H1 (cell line): ENCODE measurements at regions not wholly inside any gene's neighbourhood (a gene's known extent, or its start where the extent isn't known, plus 50 kb on each side); places are given as distances from the start of the nearest gene placed in this dataset.

Experiments used
- CTCF ChIA-PET: fragments of 300-600 bp; sonication (Branson Sonifier 250); formaldehyde crosslinking; loops from one replicate; lab custom pipeline; 2021; ENCODE audit not compliant: partially characterized antibody; lab: Charles Lee
- POLR2A ChIA-PET: fragments of 300-600 bp; sonication (Branson Sonifier 250); formaldehyde crosslinking; loops from one replicate; lab custom pipeline; 2021; ENCODE audit warnings: inconsistent platforms; ENCODE audit not compliant: partially characterized antibody; lab: Charles Lee
- DNase-seq, 2 experiments: peaks; one replicate each; pipeline versions ENCODE4 v3.0.0 to v3.0.0-alpha.2; 2010 to 2022; ENCODE audit warnings: low spot score in 2 of 2, low read depth in 1 of 2, mixed read lengths in 1 of 2
- FAIRE-seq: peaks from 2 replicates; lab custom pipeline; 2011; peaks lifted over from hg19 to GRCh38; lab: Jason Lieb, UNC
- H2AFZ ChIP-seq: 2 replicates; pipeline ENCODE4 v1.8.1; 2012; ENCODE audit warnings: low read length, inconsistent platforms
- H2AK5ac ChIP-seq: 2 replicates; pipeline ENCODE4 v1.6.1; 2013; ENCODE audit warnings: low read depth, low read length
- H2BK120ac ChIP-seq: replicated peaks from 2 replicates; pipeline ENCODE3; 2013; ENCODE audit warnings: low read depth, low read length, inconsistent platforms
- H2BK12ac ChIP-seq: 2 replicates; pipeline ENCODE4 v1.6.1; 2013; ENCODE audit warnings: low read depth, low read length
- H2BK15ac ChIP-seq: 2 replicates; pipeline ENCODE4 v1.6.1; 2013; ENCODE audit warnings: low read length
- H2BK20ac ChIP-seq: 2 replicates; pipeline ENCODE4 v1.6.1; 2013; ENCODE audit warnings: low read length
- H2BK5ac ChIP-seq: 2 replicates; pipeline ENCODE4 v1.6.1; 2013; ENCODE audit warnings: low read depth, low read length
- H3K14ac ChIP-seq: 2 replicates; pipeline ENCODE4 v1.6.1; 2013; ENCODE audit warnings: inconsistent platforms; ENCODE audit not compliant: insufficient read length
- H3K18ac ChIP-seq: 2 replicates; pipeline ENCODE4 v1.6.1; 2013; ENCODE audit warnings: low read length; ENCODE audit errors: extremely low read depth
- H3K23ac ChIP-seq: 2 replicates; pipeline ENCODE4 v1.6.1; 2013; ENCODE audit warnings: inconsistent platforms; ENCODE audit not compliant: insufficient read length
- H3K23me2 ChIP-seq: 2 replicates; pipeline ENCODE4 v1.6.1; 2013; ENCODE audit warnings: low read depth, low read length
- H3K27ac ChIP-seq: 2 replicates; pipeline ENCODE4 v1.6.1; 2011; ENCODE audit warnings: low read depth, low read length, inconsistent platforms
- H3K27me3 ChIP-seq, 4 experiments: replicated peaks in 1 of 4; 1 replicate in 1 of 4; 2 replicates in 3 of 4; pipeline versions ENCODE4 v1.6.1 to v1.8.1; 2011 to 2013; ENCODE audit warnings: low read length in 3 of 4, mild to moderate bottlenecking in 3 of 4, inconsistent platforms in 2 of 4, mixed read lengths in 2 of 4, moderate library complexity in 1 of 4; ENCODE audit not compliant: control insufficient read depth in 3 of 4, insufficient read depth in 3 of 4; ENCODE audit errors: extremely low read depth in 1 of 4
- H3K36me3 ChIP-seq, 4 experiments: 2 replicates each; pipeline versions ENCODE4 v1.6.1 to v1.8.1; 2011 to 2013; ENCODE audit warnings: mild to moderate bottlenecking in 4 of 4, low read length in 3 of 4, moderate library complexity in 2 of 4, control low read depth in 1 of 4, inconsistent platforms in 1 of 4; ENCODE audit not compliant: insufficient read depth in 4 of 4, control insufficient read depth in 2 of 4
- H3K4ac ChIP-seq: replicated peaks from 2 replicates; pipeline ENCODE3; 2013; ENCODE audit warnings: low read length, low read depth, mixed read lengths, inconsistent platforms; ENCODE audit not compliant: insufficient read length
- H3K4me1 ChIP-seq, 4 experiments: replicated peaks in 1 of 4; 1 replicate in 1 of 4; 2 replicates in 3 of 4; pipeline versions ENCODE4 v1.6.1 to v1.8.1; 2011 to 2013; ENCODE audit warnings: low read length in 3 of 4, inconsistent platforms in 2 of 4, mixed read lengths in 1 of 4; ENCODE audit not compliant: insufficient read depth in 4 of 4, control insufficient read depth in 3 of 4
- H3K4me2 ChIP-seq, 2 experiments: 2 replicates each; pipeline versions ENCODE4 v1.6.1 to v1.8.1; 2011 to 2013; ENCODE audit warnings: low read depth in 2 of 2, low read length in 2 of 2, control low read depth in 1 of 2, inconsistent platforms in 1 of 2, mild to moderate bottlenecking in 1 of 2; ENCODE audit not compliant: insufficient read depth in 1 of 2
- H3K4me3 ChIP-seq, 4 experiments: fragments of 200-600, 300-600 bp in 1 of 4; sonication (generic), shearing (Covaris generic), sonication (Bioruptor Twin) in 1 of 4; 2 replicates each; pipeline versions ENCODE4 v1.5.1 to v1.8.1; 2011 to 2016; ENCODE audit warnings: low read length in 4 of 4, low read depth in 3 of 4, control low read depth in 2 of 4, inconsistent platforms in 2 of 4, mild to moderate bottlenecking in 2 of 4, mixed read lengths in 1 of 4, moderate library complexity in 1 of 4; ENCODE audit not compliant: insufficient read depth in 2 of 4; ENCODE audit errors: extremely low read depth in 1 of 4
- H3K56ac ChIP-seq: replicated peaks from 2 replicates; pipeline ENCODE3; 2013; ENCODE audit warnings: low read depth, mild to moderate bottlenecking, mixed read lengths, low read length, inconsistent platforms; ENCODE audit not compliant: insufficient read length
- H3K79me1 ChIP-seq: 2 replicates; pipeline ENCODE4 v1.6.1; 2013; ENCODE audit warnings: low read depth, low read length, control low read depth
- H3K79me2 ChIP-seq, 2 experiments: 2 replicates each; pipeline versions ENCODE4 v1.6.1 to v1.8.1; 2012 to 2013; ENCODE audit warnings: low read length in 2 of 2, mild to moderate bottlenecking in 2 of 2, inconsistent platforms in 1 of 2; ENCODE audit not compliant: insufficient read depth in 2 of 2, control insufficient read depth in 1 of 2
- H3K9ac ChIP-seq, 4 experiments: replicated peaks in 1 of 4; 1 replicate in 1 of 4; 2 replicates in 3 of 4; pipeline versions ENCODE4 v1.6.1 to v1.8.1; 2011 to 2013; ENCODE audit warnings: low read depth in 3 of 4, low read length in 3 of 4, control low read depth in 2 of 4, mild to moderate bottlenecking in 2 of 4, moderate library complexity in 2 of 4, inconsistent platforms in 1 of 4; ENCODE audit errors: extremely low read depth in 1 of 4
- H3K9me3 ChIP-seq, 2 experiments: 2 replicates each; pipeline versions ENCODE4 v1.6.1 to v1.8.1; 2012 to 2013; ENCODE audit warnings: mild to moderate bottlenecking in 2 of 2, moderate library complexity in 2 of 2, control low read depth in 1 of 2, inconsistent platforms in 1 of 2, low read depth in 1 of 2, low read length in 1 of 2, mixed read lengths in 1 of 2; ENCODE audit not compliant: insufficient read depth in 2 of 2
- H4K20me1 ChIP-seq, 2 experiments: replicated peaks in 1 of 2; 2 replicates each; pipeline versions ENCODE3 to v1.8.1; 2011 to 2013; ENCODE audit warnings: inconsistent platforms in 2 of 2, low read length in 2 of 2, mild to moderate bottlenecking in 1 of 2; ENCODE audit not compliant: insufficient read depth in 2 of 2, control insufficient read depth in 1 of 2
- H4K5ac ChIP-seq: 2 replicates; pipeline ENCODE4 v1.6.1; 2013; ENCODE audit warnings: low read length, low read depth, mixed read lengths, inconsistent platforms; ENCODE audit not compliant: insufficient read length
- H4K8ac ChIP-seq: 2 replicates; pipeline ENCODE4 v1.8.0; 2013; ENCODE audit warnings: mild to moderate bottlenecking, moderate library complexity, low read length, inconsistent platforms; ENCODE audit not compliant: insufficient read depth; ENCODE audit errors: extremely low read depth
- H4K91ac ChIP-seq: replicated peaks from 2 replicates; pipeline ENCODE3; 2013; ENCODE audit warnings: low read length, mixed read lengths, inconsistent platforms; ENCODE audit not compliant: insufficient read length
- BACH1 ChIP-seq: IDR thresholded peaks from 2 replicates; pipeline ENCODE4 v1.6.1; 2012; ENCODE audit warnings: low read length, improper control_type of control experiment
- BCL11A ChIP-seq, 2 experiments: IDR thresholded peaks; one replicate each; pipeline ENCODE4 v1.6.1; 2011; ENCODE audit warnings: low read depth in 2 of 2, low read length in 2 of 2, mild to moderate bottlenecking in 2 of 2
- CREB1 ChIP-seq: IDR thresholded peaks from 2 replicates; pipeline ENCODE4 v1.6.1; 2012; ENCODE audit warnings: inconsistent platforms
- E2F6 ChIP-seq: IDR thresholded peaks from 2 replicates; pipeline ENCODE4 v1.6.1; 2012; ENCODE audit warnings: inconsistent platforms
- HDAC6 ChIP-seq: IDR thresholded peaks from one replicate; pipeline ENCODE4 v1.7.1; 2012; ENCODE audit warnings: low read depth, mild to moderate bottlenecking, inconsistent platforms, low read length, moderate library complexity
- JUND ChIP-seq: IDR thresholded peaks from 2 replicates; pipeline ENCODE4 v1.6.1; 2011; ENCODE audit warnings: mild to moderate bottlenecking, improper control_type of control experiment, low read length
- KDM4A ChIP-seq: IDR thresholded peaks from one replicate; pipeline ENCODE4 v1.7.1; 2012; ENCODE audit warnings: low read depth, mild to moderate bottlenecking, moderate library complexity, low read length, inconsistent platforms; ENCODE audit not compliant: severe bottlenecking
- MAFK ChIP-seq: IDR thresholded peaks from 2 replicates; pipeline ENCODE4 v1.6.1; 2012; ENCODE audit warnings: low read depth, mild to moderate bottlenecking, improper control_type of control experiment, low read length
- NRF1 ChIP-seq: IDR thresholded peaks from 2 replicates; pipeline ENCODE4 v1.6.1; 2011; ENCODE audit warnings: mild to moderate bottlenecking, low read depth, low read length, improper control_type of control experiment
- POLR2A ChIP-seq, 2 experiments: IDR thresholded peaks; 1 replicate in 1 of 2; 2 replicates in 1 of 2; pipeline ENCODE4 v1.6.1; 2011; ENCODE audit warnings: low read depth in 2 of 2, low read length in 2 of 2, mild to moderate bottlenecking in 2 of 2; ENCODE audit errors: control extremely low read depth in 1 of 2
- RFX5 ChIP-seq: IDR thresholded peaks from 2 replicates; pipeline ENCODE4 v1.6.1; 2011; ENCODE audit warnings: low read depth, low read length, improper control_type of control experiment, borderline replicate concordance
- SIN3A ChIP-seq, 2 experiments: IDR thresholded peaks in 1 of 2; conservative IDR thresholded peaks in 1 of 2; 2 replicates each; pipeline ENCODE4 v1.6.1; 2011 to 2012; ENCODE audit warnings: low read length in 2 of 2, improper control_type of control experiment in 1 of 2, low read depth in 1 of 2, mild to moderate bottlenecking in 1 of 2
- SP1 ChIP-seq: IDR thresholded peaks from 2 replicates; pipeline ENCODE4 v1.6.1; 2011; ENCODE audit warnings: low read depth, low read length
- SP4 ChIP-seq: IDR thresholded peaks from 2 replicates; pipeline ENCODE4 v1.6.1; 2012; ENCODE audit warnings: low read length, inconsistent platforms
- TAF1 ChIP-seq: IDR thresholded peaks from 2 replicates; pipeline ENCODE4 v1.6.1; 2011; ENCODE audit warnings: mild to moderate bottlenecking, low read depth, low read length
- TAF7 ChIP-seq: optimal IDR thresholded peaks from 2 replicates; pipeline ENCODE3; 2011; ENCODE audit warnings: low read depth, mild to moderate bottlenecking, inconsistent platforms, low read length, moderate library complexity, borderline replicate concordance
- YY1 ChIP-seq: IDR thresholded peaks from 2 replicates; pipeline ENCODE4 v1.6.1; 2011; ENCODE audit warnings: low read depth, mild to moderate bottlenecking, low read length
- WGBS, 2 experiments: shearing (Covaris generic) in 1 of 2; methylation state at CpG; one replicate each; pipeline versions ENCODE4 v1.1.6 to v1.1.7; 2013 to 2015; ENCODE audit warnings: low lambda C conversion rate in 2 of 2, mixed read lengths in 2 of 2, inconsistent platforms in 1 of 2, low coverage in 1 of 2, missing lambda C conversion rate in 1 of 2; ENCODE audit not compliant: insufficient replicate concordance in 2 of 2, insufficient coverage in 1 of 2, insufficient read length in 1 of 2; ENCODE audit errors: extremely low coverage in 1 of 2, missing lambda C conversion rate in 1 of 2; 5-methylcytosine and 5-hydroxymethylcytosine counted together

GRCh38 chr6:23826572-23826971 is 299.4 kb upstream of the NRSN1 start:
- no peak overlapping the region for H2BK120ac ChIP-seq
- no peaks in the 10 kb centered on the region for H3K36me3 ChIP-seq
- H3K14ac ChIP-seq: no peak overlapping the region
- no peaks in the 10 kb centered on the region for H3K79me2 ChIP-seq
- no peak overlapping the region for H3K9ac ChIP-seq
- H4K91ac ChIP-seq: no peak overlapping the region
- H3K4me3 ChIP-seq: no peak overlapping the region
- no peak overlapping the region for H3K56ac ChIP-seq
- H3K4me2 ChIP-seq: no peak overlapping the region
- CTCF ChIA-PET: no interaction called here
- no peak overlapping the region for H2AK5ac ChIP-seq
- H4K8ac ChIP-seq: no peak overlapping the region
- 95% methylated on average over 1 of the region's 1 CpG; no CpG with 5 or more reads in 1 of the 2 experiments for WGBS, 2 experiments
- no peak overlapping the region for H3K18ac ChIP-seq
- no peaks in the 10 kb centered on the region for H4K20me1 ChIP-seq
- H4K5ac ChIP-seq: no peak overlapping the region
- no peak overlapping the region for H3K23ac ChIP-seq
- no peak overlapping the region for H3K4ac ChIP-seq
- DNase-seq (no peak), FAIRE-seq (no peak)
- no peak overlapping the region for H2BK15ac ChIP-seq
- no peaks in the 10 kb centered on the region for H3K27me3 ChIP-seq
- H2BK5ac ChIP-seq: no peak overlapping the region
- POLR2A ChIA-PET: no interaction called here
- H2AFZ ChIP-seq: no peak overlapping the region
- H3K4me1 ChIP-seq: no peaks in the 10 kb centered on the region
- no peak overlapping the region for H2BK20ac ChIP-seq
- H3K9me3 ChIP-seq: no peaks in the 10 kb centered on the region
- no peak overlapping the region for H3K27ac ChIP-seq
- no peaks in the 10 kb centered on the region for H3K23me2 ChIP-seq
- H3K79me1 ChIP-seq: no peaks in the 10 kb centered on the region
- H2BK12ac ChIP-seq: no peak overlapping the region
- TF ChIP-seq BCL11A (IDR thresholded peaks at IDR 0.05; ENCODE audit: low read depth in 2 of 2, low read length in 2 of 2) (no peak), TAF7 (no peak), HDAC6 (no peak), SIN3A (conservative IDR thresholded peaks at IDR 0.05 in 1 of 2, IDR thresholded peaks at IDR 0.05 in 1 of 2; ENCODE audit: low read depth in 1 of 2, low read length in 2 of 2) (no peak), KDM4A (no peak), CREB1 (no peak), MAFK (no peak), SP1 (no peak), NRF1 (no peak), YY1 (no peak), JUND (no peak), BACH1 (no peak), RFX5 (no peak), E2F6 (no peak), POLR2A (IDR thresholded peaks at IDR 0.05; ENCODE audit: control extremely low read depth in 1 of 2, low read depth in 2 of 2, low read length in 2 of 2) (no peak), SP4 (no peak), TAF1 (no peak)
